H1 (cell line): ENCODE measurements at regions not wholly inside any gene's neighbourhood (a gene's known extent, or its start where the extent isn't known, plus 50 kb on each side); places are given as distances from the start of the nearest gene placed in this dataset.

Source experiments
- CTCF ChIA-PET: fragments of 300-600 bp; sonication (Branson Sonifier 250); formaldehyde crosslinking; loops from one replicate; lab custom pipeline; 2021; ENCODE audit not compliant: partially characterized antibody; lab: Charles Lee
- POLR2A ChIA-PET: fragments of 300-600 bp; sonication (Branson Sonifier 250); formaldehyde crosslinking; loops from one replicate; lab custom pipeline; 2021; ENCODE audit warnings: inconsistent platforms; ENCODE audit not compliant: partially characterized antibody; lab: Charles Lee
- DNase-seq, 2 experiments: peaks; one replicate each; pipeline versions ENCODE4 v3.0.0 to v3.0.0-alpha.2; 2010 to 2022; ENCODE audit warnings: low spot score in 2 of 2, low read depth in 1 of 2, mixed read lengths in 1 of 2
- FAIRE-seq: peaks from 2 replicates; lab custom pipeline; 2011; peaks lifted over from hg19 to GRCh38; lab: Jason Lieb, UNC
- H2AFZ ChIP-seq: 2 replicates; pipeline ENCODE4 v1.8.1; 2012; ENCODE audit warnings: low read length, inconsistent platforms
- H2AK5ac ChIP-seq: 2 replicates; pipeline ENCODE4 v1.6.1; 2013; ENCODE audit warnings: low read depth, low read length
- H2BK120ac ChIP-seq: replicated peaks from 2 replicates; pipeline ENCODE3; 2013; ENCODE audit warnings: low read depth, low read length, inconsistent platforms
- H2BK12ac ChIP-seq: 2 replicates; pipeline ENCODE4 v1.6.1; 2013; ENCODE audit warnings: low read depth, low read length
- H2BK15ac ChIP-seq: 2 replicates; pipeline ENCODE4 v1.6.1; 2013; ENCODE audit warnings: low read length
- H2BK20ac ChIP-seq: 2 replicates; pipeline ENCODE4 v1.6.1; 2013; ENCODE audit warnings: low read length
- H2BK5ac ChIP-seq: 2 replicates; pipeline ENCODE4 v1.6.1; 2013; ENCODE audit warnings: low read depth, low read length
- H3K14ac ChIP-seq: 2 replicates; pipeline ENCODE4 v1.6.1; 2013; ENCODE audit warnings: inconsistent platforms; ENCODE audit not compliant: insufficient read length
- H3K18ac ChIP-seq: 2 replicates; pipeline ENCODE4 v1.6.1; 2013; ENCODE audit warnings: low read length; ENCODE audit errors: extremely low read depth
- H3K23ac ChIP-seq: 2 replicates; pipeline ENCODE4 v1.6.1; 2013; ENCODE audit warnings: inconsistent platforms; ENCODE audit not compliant: insufficient read length
- H3K23me2 ChIP-seq: 2 replicates; pipeline ENCODE4 v1.6.1; 2013; ENCODE audit warnings: low read depth, low read length
- H3K27ac ChIP-seq: 2 replicates; pipeline ENCODE4 v1.6.1; 2011; ENCODE audit warnings: low read depth, low read length, inconsistent platforms
- H3K27me3 ChIP-seq, 4 experiments: replicated peaks in 1 of 4; 1 replicate in 1 of 4; 2 replicates in 3 of 4; pipeline versions ENCODE4 v1.6.1 to v1.8.1; 2011 to 2013; ENCODE audit warnings: low read length in 3 of 4, mild to moderate bottlenecking in 3 of 4, inconsistent platforms in 2 of 4, mixed read lengths in 2 of 4, moderate library complexity in 1 of 4; ENCODE audit not compliant: control insufficient read depth in 3 of 4, insufficient read depth in 3 of 4; ENCODE audit errors: extremely low read depth in 1 of 4
- H3K36me3 ChIP-seq, 4 experiments: 2 replicates each; pipeline versions ENCODE4 v1.6.1 to v1.8.1; 2011 to 2013; ENCODE audit warnings: mild to moderate bottlenecking in 4 of 4, low read length in 3 of 4, moderate library complexity in 2 of 4, control low read depth in 1 of 4, inconsistent platforms in 1 of 4; ENCODE audit not compliant: insufficient read depth in 4 of 4, control insufficient read depth in 2 of 4
- H3K4ac ChIP-seq: replicated peaks from 2 replicates; pipeline ENCODE3; 2013; ENCODE audit warnings: low read length, low read depth, mixed read lengths, inconsistent platforms; ENCODE audit not compliant: insufficient read length
- H3K4me1 ChIP-seq, 4 experiments: replicated peaks in 1 of 4; 1 replicate in 1 of 4; 2 replicates in 3 of 4; pipeline versions ENCODE4 v1.6.1 to v1.8.1; 2011 to 2013; ENCODE audit warnings: low read length in 3 of 4, inconsistent platforms in 2 of 4, mixed read lengths in 1 of 4; ENCODE audit not compliant: insufficient read depth in 4 of 4, control insufficient read depth in 3 of 4
- H3K4me2 ChIP-seq, 2 experiments: 2 replicates each; pipeline versions ENCODE4 v1.6.1 to v1.8.1; 2011 to 2013; ENCODE audit warnings: low read depth in 2 of 2, low read length in 2 of 2, control low read depth in 1 of 2, inconsistent platforms in 1 of 2, mild to moderate bottlenecking in 1 of 2; ENCODE audit not compliant: insufficient read depth in 1 of 2
- H3K4me3 ChIP-seq, 4 experiments: fragments of 200-600, 300-600 bp in 1 of 4; sonication (generic), shearing (Covaris generic), sonication (Bioruptor Twin) in 1 of 4; 2 replicates each; pipeline versions ENCODE4 v1.5.1 to v1.8.1; 2011 to 2016; ENCODE audit warnings: low read length in 4 of 4, low read depth in 3 of 4, control low read depth in 2 of 4, inconsistent platforms in 2 of 4, mild to moderate bottlenecking in 2 of 4, mixed read lengths in 1 of 4, moderate library complexity in 1 of 4; ENCODE audit not compliant: insufficient read depth in 2 of 4; ENCODE audit errors: extremely low read depth in 1 of 4
- H3K56ac ChIP-seq: replicated peaks from 2 replicates; pipeline ENCODE3; 2013; ENCODE audit warnings: low read depth, mild to moderate bottlenecking, mixed read lengths, low read length, inconsistent platforms; ENCODE audit not compliant: insufficient read length
- H3K79me1 ChIP-seq: 2 replicates; pipeline ENCODE4 v1.6.1; 2013; ENCODE audit warnings: low read depth, low read length, control low read depth
- H3K79me2 ChIP-seq, 2 experiments: 2 replicates each; pipeline versions ENCODE4 v1.6.1 to v1.8.1; 2012 to 2013; ENCODE audit warnings: low read length in 2 of 2, mild to moderate bottlenecking in 2 of 2, inconsistent platforms in 1 of 2; ENCODE audit not compliant: insufficient read depth in 2 of 2, control insufficient read depth in 1 of 2
- H3K9ac ChIP-seq, 4 experiments: replicated peaks in 1 of 4; 1 replicate in 1 of 4; 2 replicates in 3 of 4; pipeline versions ENCODE4 v1.6.1 to v1.8.1; 2011 to 2013; ENCODE audit warnings: low read depth in 3 of 4, low read length in 3 of 4, control low read depth in 2 of 4, mild to moderate bottlenecking in 2 of 4, moderate library complexity in 2 of 4, inconsistent platforms in 1 of 4; ENCODE audit errors: extremely low read depth in 1 of 4
- H3K9me3 ChIP-seq, 2 experiments: 2 replicates each; pipeline versions ENCODE4 v1.6.1 to v1.8.1; 2012 to 2013; ENCODE audit warnings: mild to moderate bottlenecking in 2 of 2, moderate library complexity in 2 of 2, control low read depth in 1 of 2, inconsistent platforms in 1 of 2, low read depth in 1 of 2, low read length in 1 of 2, mixed read lengths in 1 of 2; ENCODE audit not compliant: insufficient read depth in 2 of 2
- H4K20me1 ChIP-seq, 2 experiments: replicated peaks in 1 of 2; 2 replicates each; pipeline versions ENCODE3 to v1.8.1; 2011 to 2013; ENCODE audit warnings: inconsistent platforms in 2 of 2, low read length in 2 of 2, mild to moderate bottlenecking in 1 of 2; ENCODE audit not compliant: insufficient read depth in 2 of 2, control insufficient read depth in 1 of 2
- H4K5ac ChIP-seq: 2 replicates; pipeline ENCODE4 v1.6.1; 2013; ENCODE audit warnings: low read length, low read depth, mixed read lengths, inconsistent platforms; ENCODE audit not compliant: insufficient read length
- H4K8ac ChIP-seq: 2 replicates; pipeline ENCODE4 v1.8.0; 2013; ENCODE audit warnings: mild to moderate bottlenecking, moderate library complexity, low read length, inconsistent platforms; ENCODE audit not compliant: insufficient read depth; ENCODE audit errors: extremely low read depth
- H4K91ac ChIP-seq: replicated peaks from 2 replicates; pipeline ENCODE3; 2013; ENCODE audit warnings: low read length, mixed read lengths, inconsistent platforms; ENCODE audit not compliant: insufficient read length
- BACH1 ChIP-seq: IDR thresholded peaks from 2 replicates; pipeline ENCODE4 v1.6.1; 2012; ENCODE audit warnings: low read length, improper control_type of control experiment
- CBX8 ChIP-seq: fragments of 300-800, 300-1000 bp; sonication (generic); IDR thresholded peaks from 2 replicates; pipeline ENCODE4 v1.7.1; 2016; ENCODE audit warnings: low read depth, low read length, borderline replicate concordance
- KDM4A ChIP-seq: IDR thresholded peaks from one replicate; pipeline ENCODE4 v1.7.1; 2012; ENCODE audit warnings: low read depth, mild to moderate bottlenecking, moderate library complexity, low read length, inconsistent platforms; ENCODE audit not compliant: severe bottlenecking
- NRF1 ChIP-seq: IDR thresholded peaks from 2 replicates; pipeline ENCODE4 v1.6.1; 2011; ENCODE audit warnings: mild to moderate bottlenecking, low read depth, low read length, improper control_type of control experiment
- RFX5 ChIP-seq: IDR thresholded peaks from 2 replicates; pipeline ENCODE4 v1.6.1; 2011; ENCODE audit warnings: low read depth, low read length, improper control_type of control experiment, borderline replicate concordance

DNA sequence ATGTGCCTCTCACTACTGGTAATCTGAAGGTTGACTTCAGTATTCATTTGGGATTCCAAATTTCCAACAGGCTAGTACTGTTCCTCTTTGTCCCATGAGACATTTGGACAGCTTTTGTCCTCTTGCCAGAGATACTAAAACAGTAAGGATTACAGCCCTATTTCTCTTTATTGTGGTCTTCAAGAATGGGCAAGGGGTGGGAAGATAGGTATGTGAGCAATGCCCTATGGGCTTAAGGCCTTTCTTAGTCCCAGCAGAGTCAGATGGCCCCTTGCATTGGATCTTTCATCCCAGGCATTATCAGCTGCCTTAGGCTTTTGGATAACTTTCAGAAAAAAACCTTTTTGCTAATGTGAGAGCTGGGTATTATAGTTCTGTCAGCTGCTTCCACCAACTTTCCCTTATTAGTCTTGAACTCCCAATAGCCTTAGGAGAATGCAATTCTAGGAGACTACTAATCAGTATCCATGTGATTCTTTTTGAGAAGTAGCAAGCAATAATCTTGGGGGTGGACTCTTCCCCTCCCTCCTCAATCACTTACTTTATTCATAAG lies 361.1 kb upstream of the NUDT12 start:
- no peaks in the 10 kb centered on the region for H3K23me2 ChIP-seq
- DNase-seq (no peak), FAIRE-seq (no peak)
- H3K4me2 ChIP-seq: no peak overlapping the region
- CTCF ChIA-PET: interaction anchor here (1.1 kb wide), 1 partner anchor 116 kb away, joined by 4 read pairs; no protein-coding TSS in a partner anchor
- H2AFZ ChIP-seq: no peak overlapping the region
- H2BK20ac ChIP-seq: no peak overlapping the region
- no peaks in the 10 kb centered on the region for H3K79me1 ChIP-seq
- H2BK5ac ChIP-seq: no peak overlapping the region
- H3K27me3 ChIP-seq: no peaks in the 10 kb centered on the region
- H4K8ac ChIP-seq: no peak overlapping the region
- no peak overlapping the region for H3K4me3 ChIP-seq
- H3K18ac ChIP-seq: no peak overlapping the region
- H2BK12ac ChIP-seq: no peak overlapping the region
- H3K56ac ChIP-seq: no peak overlapping the region
- H3K14ac ChIP-seq: no peak overlapping the region
- no peaks in the 10 kb centered on the region for H3K9me3 ChIP-seq
- H4K20me1 ChIP-seq: no peaks in the 10 kb centered on the region
- no peak overlapping the region for H3K27ac ChIP-seq
- no peaks in the 10 kb centered on the region for H3K79me2 ChIP-seq
- H3K36me3 ChIP-seq: no peaks in the 10 kb centered on the region
- H4K5ac ChIP-seq: no peak overlapping the region
- POLR2A ChIA-PET: no interaction called here
- TF ChIP-seq RFX5: no peak
- TF ChIP-seq BACH1: no peak
- no peak for TF ChIP-seq KDM4A
- TF ChIP-seq CBX8: no peak
- no peak for TF ChIP-seq NRF1
- H4K91ac ChIP-seq: no peak overlapping the region
- no peak overlapping the region for H2AK5ac ChIP-seq
- H3K4ac ChIP-seq: no peak overlapping the region
- H3K9ac ChIP-seq: no peak overlapping the region
- H2BK15ac ChIP-seq: no peak overlapping the region
- H3K4me1 ChIP-seq: peaks cover 2 to 3% (median 2%) of the 10 kb centered on the region in 4 experiments; a peak in 4 of 7 replicates
- H2BK120ac ChIP-seq: no peak overlapping the region
- no peak overlapping the region for H3K23ac ChIP-seq
